ENCODE measurements at regions not wholly inside any gene's neighbourhood (a gene's known extent, or its start where the extent isn't known, plus 50 kb on each side); places are given as distances from the start of the nearest gene placed in this dataset.
"Not testable (repeated sequence)": the region's sequence is repeated elsewhere in the genome, so short reads cannot be mapped to it uniquely, and the experiment has no call there.

DNA sequence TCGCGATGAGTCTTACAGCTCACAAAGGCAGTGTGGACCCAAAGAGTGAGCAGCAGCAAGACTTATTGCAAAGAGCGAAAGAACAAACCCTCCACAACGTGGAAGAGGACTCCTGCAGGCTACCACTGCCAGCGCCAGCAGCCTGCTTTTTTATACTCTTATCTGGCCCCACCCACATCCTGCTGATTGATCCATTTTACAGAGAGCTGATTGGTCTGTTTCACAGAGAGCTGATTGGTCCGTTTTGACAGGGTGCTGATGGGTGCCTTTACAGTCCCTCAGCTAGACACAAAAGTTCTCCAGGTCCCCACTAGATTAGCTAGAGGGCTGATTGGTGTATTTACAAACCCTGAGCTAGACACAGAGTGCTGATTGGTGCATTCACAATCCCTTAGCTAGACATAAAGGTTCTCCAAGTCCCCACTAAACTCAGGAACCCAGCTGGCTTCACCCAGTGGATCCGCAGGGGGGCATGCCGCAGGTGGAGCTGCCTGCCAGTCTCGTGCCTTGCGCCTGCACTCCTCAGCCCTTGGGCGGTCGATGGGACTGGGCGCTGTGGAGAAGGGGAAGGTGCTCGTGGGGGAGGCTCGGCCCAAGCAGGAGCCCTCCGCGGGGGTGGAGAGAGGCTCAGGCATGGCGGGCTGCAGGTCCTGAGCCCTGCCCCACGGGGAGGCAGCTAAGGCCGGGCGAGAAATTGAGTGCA lies 75.7 kb downstream of the QDPR start:
- in situ Hi-C loops (cut with HindIII; ENCODE audit: low pct_ligation_motif_present, low pct_unique_long_range_greater_than_20kb, low sequenced_read_pairs); DNase-seq: not testable (repeated sequence)

DNA sequence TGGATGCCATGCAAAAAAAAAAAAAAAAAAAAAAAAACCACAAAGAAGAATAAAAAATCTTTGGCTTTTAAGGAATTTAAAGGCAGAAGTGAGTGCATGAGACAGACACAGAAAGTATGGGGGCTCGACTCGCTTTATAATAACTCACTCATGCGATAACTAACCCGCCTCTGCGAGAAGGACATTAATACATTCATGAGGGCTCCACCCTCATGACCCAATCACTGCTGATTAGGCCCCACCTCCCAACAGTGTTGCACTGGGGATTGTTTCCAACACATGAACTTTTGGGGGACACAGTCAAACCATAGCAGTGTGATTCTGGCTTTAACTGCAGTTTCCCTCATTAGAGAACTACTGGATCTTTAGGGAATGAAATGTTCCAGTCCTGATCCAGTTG lies 78.1 kb downstream of the QDPR start:
- in situ Hi-C loops (cut with HindIII; ENCODE audit: low pct_ligation_motif_present, low pct_unique_long_range_greater_than_20kb, low sequenced_read_pairs), result no loop called here
- no peak for DNase-seq

DNA sequence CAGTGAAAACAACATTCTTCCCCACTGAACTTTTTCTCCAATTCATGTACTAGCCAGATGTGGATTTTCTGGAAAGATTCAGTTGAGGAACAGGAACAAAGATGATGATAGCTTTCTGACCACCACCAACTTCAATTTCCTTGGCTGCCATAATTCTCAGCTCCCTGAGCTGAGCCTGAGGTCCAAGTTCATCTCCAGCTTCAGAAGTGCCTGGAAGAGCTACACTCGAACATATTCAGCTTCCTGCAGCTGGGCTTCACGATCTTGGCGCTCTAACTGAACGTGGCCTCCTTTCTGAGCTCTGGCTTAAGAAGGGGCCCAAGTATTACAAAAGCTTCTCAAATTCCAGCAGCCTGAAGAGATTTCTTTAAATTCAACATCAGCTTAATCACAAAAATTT lies 83.9 kb downstream of the QDPR start:
- in situ Hi-C loops (cut with HindIII; ENCODE audit: low pct_ligation_motif_present, low pct_unique_long_range_greater_than_20kb, low sequenced_read_pairs), result no loop called here
- DNase-seq, result no peak

DNA sequence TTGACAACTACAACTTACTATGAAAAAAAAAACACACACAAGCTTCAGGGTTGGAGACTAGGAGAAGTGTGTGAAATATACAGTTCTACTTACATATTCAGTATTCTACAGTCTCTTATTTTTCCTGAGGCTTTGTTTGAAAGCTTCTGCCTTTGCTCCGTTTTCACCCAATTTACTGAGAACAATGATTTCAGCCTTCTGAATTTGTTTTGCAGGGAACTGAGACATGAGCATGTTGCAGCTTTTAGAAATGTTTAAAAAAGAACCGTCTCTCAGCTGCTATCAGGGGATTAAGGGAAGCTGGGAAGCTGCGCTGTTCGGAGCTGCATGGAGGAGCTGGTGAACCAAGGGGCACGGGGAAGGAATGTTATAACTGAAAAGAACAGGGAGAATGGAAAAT lies 85.7 kb downstream of the QDPR start:
- in situ Hi-C loops (cut with HindIII; ENCODE audit: low pct_ligation_motif_present, low pct_unique_long_range_greater_than_20kb, low sequenced_read_pairs), result no loop called here
- DNase-seq, result no peak

DNA sequence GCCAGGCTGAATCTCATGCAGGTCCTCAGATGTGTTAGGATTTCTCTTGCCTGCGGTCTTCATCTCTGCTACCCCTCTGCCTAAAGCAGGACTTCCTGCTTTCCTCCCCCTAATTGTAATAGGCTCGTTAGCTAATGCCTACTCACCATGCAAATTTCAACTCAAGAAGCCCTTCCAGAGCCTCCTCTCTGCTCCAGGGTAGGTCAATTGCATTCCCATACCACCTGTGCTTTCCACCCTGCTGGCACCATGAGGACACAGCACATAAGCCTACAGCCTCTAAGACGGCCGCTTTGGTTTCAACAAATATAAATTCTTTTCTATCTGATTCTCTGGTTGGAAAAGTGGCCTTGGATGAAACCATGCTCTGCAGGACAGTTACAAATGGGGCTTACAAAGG lies 93.9 kb downstream of the QDPR start:
- in situ Hi-C loops (cut with HindIII; ENCODE audit: low pct_ligation_motif_present, low pct_unique_long_range_greater_than_20kb, low sequenced_read_pairs), result no loop called here
- no peak for DNase-seq

DNA sequence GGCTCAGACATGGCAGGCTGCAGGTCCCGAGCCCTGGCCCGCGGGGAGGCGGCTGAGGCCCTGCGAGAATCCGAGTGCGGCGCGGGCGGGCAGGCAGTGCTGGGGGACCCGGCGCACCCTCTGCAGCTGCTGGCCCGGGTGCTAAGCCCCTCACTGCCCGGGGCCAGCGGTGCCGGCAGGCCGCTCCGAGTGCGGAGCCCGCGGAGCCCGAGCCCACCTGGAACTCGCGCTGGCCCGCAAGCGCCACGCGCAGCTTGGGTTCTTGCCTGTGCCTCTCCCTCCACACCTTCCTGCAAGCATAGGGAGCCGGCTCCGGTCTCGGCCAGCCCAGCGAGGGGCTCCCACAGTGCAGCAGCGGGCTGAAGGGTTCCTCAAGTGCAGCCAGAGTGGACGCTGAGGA lies 97.5 kb downstream of the QDPR start:
- no peak for DNase-seq
- in situ Hi-C loops (cut with HindIII; ENCODE audit: low pct_ligation_motif_present, low pct_unique_long_range_greater_than_20kb, low sequenced_read_pairs), result no loop called here

DNA sequence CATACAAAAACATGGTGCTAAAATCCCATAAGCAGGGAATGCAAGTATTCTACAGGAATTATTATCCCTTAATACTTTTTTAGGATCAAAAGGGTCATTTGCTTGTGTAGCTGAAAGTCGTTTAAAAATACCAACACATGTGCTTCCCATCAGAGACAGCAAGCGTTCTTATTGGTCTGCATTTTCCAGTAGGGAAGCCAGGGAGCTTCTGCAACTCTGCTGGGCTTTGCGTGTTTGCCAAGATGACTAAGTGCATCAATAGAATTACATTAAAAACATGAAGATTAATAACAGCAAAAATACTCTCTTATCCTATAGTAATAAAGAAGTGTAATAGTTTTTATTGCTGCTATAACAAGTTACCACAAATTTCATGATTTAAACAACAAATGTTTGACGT lies 111.2 kb downstream of the QDPR start:
- DNase-seq, result no peak
- in situ Hi-C loops (cut with HindIII; ENCODE audit: low pct_ligation_motif_present, low pct_unique_long_range_greater_than_20kb, low sequenced_read_pairs), result no loop called here

DNA sequence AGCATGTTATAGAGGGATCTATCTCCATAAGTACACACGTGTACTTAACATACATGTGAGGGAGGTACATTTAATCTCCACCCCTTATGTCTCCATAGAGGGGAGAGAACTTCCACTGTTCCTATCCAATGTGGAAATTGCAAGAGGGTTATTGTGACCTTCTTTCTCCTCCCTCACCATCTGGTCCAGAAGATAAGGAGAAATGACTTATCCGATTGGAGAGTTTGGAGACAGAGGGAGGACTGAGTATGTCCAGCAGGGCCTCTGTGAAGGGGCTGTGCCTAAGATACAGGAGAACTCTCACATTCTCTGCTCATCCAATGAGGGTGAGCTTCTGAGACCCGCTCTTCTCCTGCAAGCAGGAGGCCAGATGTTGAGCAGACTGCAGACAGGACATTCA lies 113.1 kb downstream of the QDPR start:
- in situ Hi-C loops (cut with HindIII; ENCODE audit: low pct_ligation_motif_present, low pct_unique_long_range_greater_than_20kb, low sequenced_read_pairs), result no loop called here
- DNase-seq, result no peak

DNA sequence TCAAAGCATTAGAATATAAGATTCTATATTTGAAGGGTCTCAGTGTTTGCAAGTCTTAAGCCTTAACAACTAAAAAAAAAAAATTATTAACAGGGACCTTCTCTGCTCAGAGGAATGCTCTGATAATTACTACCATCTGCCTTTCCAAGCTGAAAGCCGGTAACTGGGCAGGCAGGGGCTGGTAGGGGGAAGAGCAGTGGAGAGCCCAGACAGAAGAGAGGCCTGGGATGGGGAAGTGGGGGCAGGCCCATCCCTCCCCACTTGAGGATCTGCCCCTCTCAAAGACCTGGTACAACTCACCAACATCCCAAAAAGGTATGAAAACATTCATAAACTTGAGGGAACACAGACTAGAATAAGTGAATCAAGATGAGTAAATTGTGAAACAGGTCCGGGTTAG lies 113.9 kb downstream of the QDPR start:
- in situ Hi-C loops (cut with HindIII; ENCODE audit: low pct_ligation_motif_present, low pct_unique_long_range_greater_than_20kb, low sequenced_read_pairs), result no loop called here
- no peak for DNase-seq

DNA sequence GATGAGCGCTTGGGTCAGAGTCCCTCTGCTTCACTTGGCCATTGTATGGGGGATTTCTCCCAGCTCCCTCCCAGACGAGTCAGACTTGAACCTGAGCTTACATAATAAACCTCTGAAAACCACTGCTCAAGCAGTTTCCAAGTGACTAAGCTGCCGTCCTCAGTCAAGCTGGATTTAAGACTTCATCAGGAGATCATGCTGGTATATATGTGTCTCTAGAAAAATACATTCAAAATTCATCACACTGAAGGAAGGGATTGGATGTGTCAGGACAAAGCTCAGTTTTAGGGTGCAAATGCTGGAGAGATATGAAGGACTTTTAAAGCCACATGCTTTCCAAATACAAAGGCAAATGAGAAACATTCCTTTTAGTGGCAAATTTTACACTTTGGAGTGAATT lies 114.3 kb downstream of the QDPR start:
- in situ Hi-C loops (cut with HindIII; ENCODE audit: low pct_ligation_motif_present, low pct_unique_long_range_greater_than_20kb, low sequenced_read_pairs), result no loop called here

DNA sequence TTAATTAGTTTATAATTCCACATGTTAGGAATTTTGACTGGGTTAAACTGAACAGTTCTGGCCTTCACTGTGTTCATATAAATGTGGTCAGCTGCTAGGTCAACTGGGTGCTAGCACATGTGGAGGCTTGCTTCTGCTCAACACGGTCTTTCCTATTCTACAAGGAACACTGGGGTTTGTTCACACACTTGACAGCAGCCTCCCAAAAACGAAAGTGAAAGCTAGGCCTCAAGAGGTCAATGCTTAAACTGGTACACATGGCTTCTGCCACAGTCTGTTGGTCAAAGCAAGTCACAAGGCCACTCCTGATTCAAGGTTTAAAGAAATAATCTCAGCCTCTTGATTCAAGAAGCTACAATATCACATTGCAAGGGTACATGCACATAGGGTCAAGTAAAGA lies 126.5 kb downstream of the QDPR start:
- in situ Hi-C loops (cut with HindIII; ENCODE audit: low pct_ligation_motif_present, low pct_unique_long_range_greater_than_20kb, low sequenced_read_pairs), result no loop called here
- DNase-seq, result peak; percentile 54

More for the DNA sequence above, 114.3 kb downstream of the QDPR start:
- no peak for DNase-seq

DNA sequence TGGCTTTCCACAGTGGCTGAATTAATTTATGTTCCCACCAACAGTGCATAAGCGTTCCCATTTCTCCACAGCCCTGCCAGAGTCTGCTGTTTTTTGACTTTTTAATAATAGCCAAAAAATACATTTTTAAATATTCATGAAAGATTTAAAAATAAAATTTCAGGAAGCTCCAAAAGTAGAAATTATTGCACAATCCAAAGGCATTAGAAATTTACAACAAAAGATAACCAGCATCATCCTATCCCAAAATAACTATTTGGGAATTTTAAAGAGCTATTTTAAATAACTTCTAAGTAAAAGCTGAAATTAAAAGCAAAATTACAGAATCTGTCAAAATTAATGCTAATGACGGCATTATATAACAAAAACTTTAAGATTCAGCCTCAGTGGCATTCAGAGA lies 131.5 kb downstream of the QDPR start:
- in situ Hi-C loops (cut with HindIII; ENCODE audit: low pct_ligation_motif_present, low pct_unique_long_range_greater_than_20kb, low sequenced_read_pairs), result no loop called here
- no peak for DNase-seq

DNA sequence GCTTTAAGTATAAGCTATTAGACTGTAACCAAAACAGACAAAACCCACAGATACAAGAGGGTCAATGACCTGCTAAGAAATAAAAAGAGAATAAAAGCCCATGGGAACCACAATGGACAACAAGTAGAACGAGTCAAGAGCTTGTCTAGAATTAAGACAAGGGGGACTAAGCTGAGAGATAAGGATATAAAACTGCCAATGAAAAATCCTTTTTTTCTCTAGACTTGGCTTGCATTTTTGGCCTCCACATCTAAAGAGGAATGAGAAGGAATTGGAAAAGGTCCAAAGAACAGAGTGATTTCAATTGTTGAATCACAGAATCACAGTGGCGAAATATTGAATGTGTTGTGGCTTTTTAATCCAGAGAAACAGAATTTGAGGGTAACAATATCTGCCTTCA lies 135.7 kb downstream of the QDPR start:
- in situ Hi-C loops (cut with HindIII; ENCODE audit: low pct_ligation_motif_present, low pct_unique_long_range_greater_than_20kb, low sequenced_read_pairs), result no loop called here
- no peak for DNase-seq

DNA sequence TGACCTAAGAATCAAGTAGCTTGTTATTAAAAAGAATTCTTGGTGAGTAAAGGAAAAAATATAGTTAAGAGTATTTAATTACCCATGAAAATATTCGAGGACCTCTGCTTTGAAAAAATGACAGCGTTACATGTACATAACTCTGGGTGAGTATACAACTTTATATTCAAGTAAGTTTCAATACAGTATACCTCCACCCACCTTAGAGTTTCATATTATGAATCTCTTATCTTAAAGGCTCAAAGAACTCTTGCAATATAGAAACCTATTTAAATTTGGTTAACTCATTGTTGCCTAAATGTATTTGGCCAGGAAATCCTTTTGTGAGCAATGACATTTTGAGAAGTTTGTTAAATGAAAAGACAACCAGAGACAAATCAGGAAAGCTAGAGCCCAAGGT lies 138.2 kb downstream of the QDPR start:
- in situ Hi-C loops (cut with HindIII; ENCODE audit: low pct_ligation_motif_present, low pct_unique_long_range_greater_than_20kb, low sequenced_read_pairs), result no loop called here
- DNase-seq, result no peak

DNA sequence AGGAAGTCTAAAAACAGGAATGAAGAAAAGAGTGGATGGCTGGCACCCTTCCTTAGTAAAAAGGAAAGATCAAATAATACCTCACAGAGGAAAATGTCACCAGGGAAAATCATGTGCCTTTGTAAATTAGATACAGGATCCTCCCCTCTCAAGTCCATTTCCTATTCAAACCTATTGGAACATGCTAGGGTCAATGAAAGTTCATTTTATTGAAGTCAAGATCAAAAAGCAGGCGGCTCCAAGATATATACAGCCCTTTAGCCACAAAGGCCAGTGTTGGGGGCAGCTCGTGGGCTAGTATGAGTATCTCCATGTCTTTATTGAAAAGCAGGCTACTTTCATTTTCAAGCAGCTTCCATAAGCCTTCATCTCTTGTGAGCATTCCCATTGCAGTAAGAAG lies 141.1 kb downstream of the QDPR start:
- in situ Hi-C loops (cut with HindIII; ENCODE audit: low pct_ligation_motif_present, low pct_unique_long_range_greater_than_20kb, low sequenced_read_pairs), result no loop called here
- no peak for DNase-seq

DNA sequence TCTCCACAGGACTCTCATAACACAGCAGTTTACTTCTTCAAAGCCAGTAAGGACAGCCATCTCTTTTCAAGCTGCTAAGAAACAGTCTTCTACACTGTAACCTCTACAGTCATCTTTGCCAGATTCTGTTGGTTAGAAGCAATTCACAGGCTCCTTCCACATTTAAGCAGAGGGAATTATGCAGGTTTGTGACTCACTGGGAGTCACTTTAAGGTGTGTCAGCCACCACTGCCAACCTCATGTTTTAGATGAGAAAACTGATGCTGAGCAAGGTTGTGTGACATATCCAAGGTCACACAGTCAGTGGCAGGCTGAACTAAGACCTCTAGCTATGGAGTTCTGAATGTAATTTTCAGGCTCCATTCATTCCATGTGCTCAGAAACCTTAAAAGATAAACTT lies 143.5 kb downstream of the QDPR start:
- in situ Hi-C loops (cut with HindIII; ENCODE audit: low pct_ligation_motif_present, low pct_unique_long_range_greater_than_20kb, low sequenced_read_pairs), result no loop called here
- no peak for DNase-seq

DNA sequence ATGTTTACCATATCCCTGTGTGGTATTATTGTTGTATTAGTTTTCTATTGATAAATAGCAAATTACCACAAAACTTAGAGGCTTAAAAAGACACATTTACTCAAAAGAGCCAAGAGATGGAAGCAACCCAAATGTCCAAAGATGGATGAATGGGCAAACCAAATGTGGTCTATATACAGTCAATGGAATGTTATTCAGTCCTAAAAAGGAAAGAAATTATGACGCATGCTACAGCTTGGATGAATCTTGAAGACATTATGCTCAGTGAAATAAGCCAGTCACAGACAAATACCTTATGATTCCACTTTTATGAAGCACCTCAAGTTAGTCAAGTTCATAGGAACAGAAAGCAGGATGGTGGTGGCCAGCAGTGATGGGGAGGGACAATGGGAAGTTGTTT lies 144.7 kb downstream of the QDPR start:
- DNase-seq, result no peak

DNA sequence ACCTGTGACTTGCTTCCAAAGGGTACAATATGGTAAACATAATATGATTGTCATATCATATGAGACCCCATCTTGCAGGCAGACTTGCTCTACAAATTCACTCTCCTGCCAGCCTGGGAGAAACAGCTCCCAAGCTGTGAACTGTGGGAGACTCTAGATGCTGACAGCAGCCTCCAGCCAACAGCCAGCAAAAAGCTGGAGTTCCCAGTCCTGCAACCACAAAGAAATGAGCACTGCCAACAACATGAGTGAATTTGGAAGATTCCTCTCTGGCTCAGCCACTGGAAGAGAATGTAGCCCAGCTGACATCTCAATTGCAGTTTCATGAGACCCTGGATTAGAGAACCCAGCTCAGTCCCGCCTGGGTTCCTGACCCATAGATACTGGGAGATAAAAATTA lies 145.4 kb downstream of the QDPR start:
- in situ Hi-C loops (cut with HindIII; ENCODE audit: low pct_ligation_motif_present, low pct_unique_long_range_greater_than_20kb, low sequenced_read_pairs), result no loop called here
- no peak for DNase-seq

More for the DNA sequence above, 144.7 kb downstream of the QDPR start:
- in situ Hi-C loops (cut with HindIII; ENCODE audit: low pct_ligation_motif_present, low pct_unique_long_range_greater_than_20kb, low sequenced_read_pairs), result no loop called here

DNA sequence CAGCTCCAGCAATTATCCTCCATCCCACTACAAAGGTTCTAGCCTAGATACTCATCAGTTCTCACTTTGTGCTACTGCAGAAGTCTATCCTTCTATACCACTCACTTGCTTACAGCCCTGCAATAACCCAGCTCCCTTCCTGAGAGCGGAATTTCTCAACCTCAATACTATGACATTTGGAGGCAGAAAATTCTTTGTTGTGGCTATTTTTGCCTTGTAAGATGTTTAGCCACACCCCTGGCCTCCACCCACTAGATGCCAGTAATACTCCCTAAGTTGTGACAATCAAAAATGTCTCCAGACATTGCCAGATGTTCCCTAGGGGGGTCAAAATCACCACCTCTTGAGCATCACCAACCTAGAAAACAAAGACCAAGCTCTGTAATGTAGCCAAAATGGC lies 149.5 kb downstream of the QDPR start:
- DNase-seq, result no peak
- in situ Hi-C loops (cut with HindIII; ENCODE audit: low pct_ligation_motif_present, low pct_unique_long_range_greater_than_20kb, low sequenced_read_pairs), result no loop called here

DNA sequence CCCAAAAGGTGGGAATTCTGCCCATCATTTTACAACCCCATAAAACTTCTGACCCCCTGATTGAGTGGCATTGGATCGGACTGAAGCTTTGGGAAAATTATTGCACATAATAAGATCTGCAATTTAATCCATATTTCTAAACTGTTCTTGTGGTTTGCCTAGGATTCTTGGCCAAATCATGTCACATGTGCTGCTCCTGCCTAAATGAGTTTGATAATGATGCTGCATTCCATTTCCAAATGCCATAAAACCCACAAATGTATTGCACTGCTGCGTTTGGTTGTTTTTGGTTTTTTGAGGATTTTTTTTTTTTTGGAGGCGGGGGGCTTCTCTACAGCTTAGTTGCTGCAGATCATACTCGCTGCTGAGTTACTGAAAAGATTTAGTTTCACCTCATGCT lies 153.6 kb downstream of the QDPR start:
- in situ Hi-C loops (cut with HindIII; ENCODE audit: low pct_ligation_motif_present, low pct_unique_long_range_greater_than_20kb, low sequenced_read_pairs), result no loop called here
- no peak for DNase-seq

DNA sequence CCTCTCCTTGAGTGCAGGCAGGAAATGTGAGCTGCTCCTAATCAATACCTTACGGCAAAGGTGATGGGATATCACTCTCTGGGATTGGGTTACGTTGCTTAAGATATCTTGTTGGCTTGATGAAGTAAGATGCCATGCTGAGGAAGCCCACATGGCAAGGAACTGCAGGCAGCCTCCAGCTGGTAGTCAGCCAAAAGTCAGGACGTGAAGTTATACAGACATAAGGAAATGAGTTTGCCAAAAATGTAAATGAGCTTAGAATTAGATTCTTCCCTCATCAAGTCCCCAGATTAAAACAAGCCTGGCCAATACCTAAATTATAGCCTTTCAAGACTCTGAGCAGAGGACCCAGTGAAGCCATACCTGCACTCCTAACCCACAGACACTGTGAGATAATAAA lies 155.0 kb downstream of the QDPR start:
- no peak for DNase-seq
- in situ Hi-C loops (cut with HindIII; ENCODE audit: low pct_ligation_motif_present, low pct_unique_long_range_greater_than_20kb, low sequenced_read_pairs), result no loop called here
